Neural cell (in vitro differentiated cells): ENCODE measurements at regions not wholly inside any gene's neighbourhood (a gene's known extent, or its start where the extent isn't known, plus 50 kb on each side); places are given as distances from the start of the nearest gene placed in this dataset.

ENCODE experiments used
- EP300 ChIP-seq: fragments of 450-650 bp; conservative IDR thresholded peaks from 2 replicates; pipeline ENCODE4 v1.6.1; 2014; ENCODE audit warnings: antibody characterized with exemption, mild to moderate bottlenecking, moderate library complexity; ENCODE audit not compliant: poor library complexity, severe bottlenecking
- EZH2 ChIP-seq: fragments of 200-600, 300-800 bp; shearing (Covaris generic), sonication (generic); IDR thresholded peaks from 2 replicates; pipeline ENCODE4 v1.6.1; 2014; ENCODE audit warnings: antibody characterized with exemption, low read length, borderline replicate concordance, mild to moderate bottlenecking; ENCODE audit not compliant: insufficient read depth, poor library complexity, severe bottlenecking
- POLR2AphosphoS5 ChIP-seq: IDR thresholded peaks from 2 replicates; pipeline ENCODE4 v1.6.1; 2012
- RAD21 ChIP-seq: fragments of 450-650 bp; conservative IDR thresholded peaks from 2 replicates; pipeline ENCODE4 v1.6.1; 2014; ENCODE audit warnings: antibody characterized with exemption, mild to moderate bottlenecking, moderate library complexity
- TF ChIP-seq, protein P1 (sequence below): fragments of 450-650 bp; IDR thresholded peaks from 2 replicates; pipeline ENCODE4 v1.5.1; 2014; ENCODE audit warnings: antibody characterized with exemption, mild to moderate bottlenecking, moderate library complexity; ENCODE audit not compliant: poor library complexity, severe bottlenecking
- TF ChIP-seq, protein P2 (sequence below): IDR thresholded peaks from 2 replicates; pipeline ENCODE4 v1.6.1; 2012; ENCODE audit warnings: borderline replicate concordance

DNA sequence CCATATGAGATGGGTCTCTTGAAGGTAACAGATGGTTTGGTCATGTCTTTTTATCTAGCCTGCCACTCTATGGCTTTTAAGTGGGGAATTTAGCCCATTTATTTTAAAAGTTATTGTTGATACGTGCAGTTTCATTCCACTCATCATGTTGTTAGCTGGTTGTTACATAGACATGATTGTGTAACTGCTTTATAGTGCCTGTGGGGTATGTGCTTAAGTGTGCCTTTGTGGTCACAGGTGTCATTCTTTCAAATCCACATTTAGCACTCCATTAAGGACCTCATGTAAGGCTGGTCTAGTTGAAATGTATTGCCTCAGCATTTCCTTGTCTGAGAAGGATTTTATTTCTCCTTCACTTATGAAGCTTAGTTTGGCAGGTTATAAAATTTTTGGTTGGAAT lies 263.8 kb upstream of the LUZP2 start:
- TF ChIP-seq, protein P1, sequence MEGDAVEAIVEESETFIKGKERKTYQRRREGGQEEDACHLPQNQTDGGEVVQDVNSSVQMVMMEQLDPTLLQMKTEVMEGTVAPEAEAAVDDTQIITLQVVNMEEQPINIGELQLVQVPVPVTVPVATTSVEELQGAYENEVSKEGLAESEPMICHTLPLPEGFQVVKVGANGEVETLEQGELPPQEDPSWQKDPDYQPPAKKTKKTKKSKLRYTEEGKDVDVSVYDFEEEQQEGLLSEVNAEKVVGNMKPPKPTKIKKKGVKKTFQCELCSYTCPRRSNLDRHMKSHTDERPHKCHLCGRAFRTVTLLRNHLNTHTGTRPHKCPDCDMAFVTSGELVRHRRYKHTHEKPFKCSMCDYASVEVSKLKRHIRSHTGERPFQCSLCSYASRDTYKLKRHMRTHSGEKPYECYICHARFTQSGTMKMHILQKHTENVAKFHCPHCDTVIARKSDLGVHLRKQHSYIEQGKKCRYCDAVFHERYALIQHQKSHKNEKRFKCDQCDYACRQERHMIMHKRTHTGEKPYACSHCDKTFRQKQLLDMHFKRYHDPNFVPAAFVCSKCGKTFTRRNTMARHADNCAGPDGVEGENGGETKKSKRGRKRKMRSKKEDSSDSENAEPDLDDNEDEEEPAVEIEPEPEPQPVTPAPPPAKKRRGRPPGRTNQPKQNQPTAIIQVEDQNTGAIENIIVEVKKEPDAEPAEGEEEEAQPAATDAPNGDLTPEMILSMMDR: no peak
- TF ChIP-seq EZH2 (no peak), POLR2AphosphoS5 (peak; percentile 59), EP300 (no peak), RAD21 (no peak)
- TF ChIP-seq, protein P2, sequence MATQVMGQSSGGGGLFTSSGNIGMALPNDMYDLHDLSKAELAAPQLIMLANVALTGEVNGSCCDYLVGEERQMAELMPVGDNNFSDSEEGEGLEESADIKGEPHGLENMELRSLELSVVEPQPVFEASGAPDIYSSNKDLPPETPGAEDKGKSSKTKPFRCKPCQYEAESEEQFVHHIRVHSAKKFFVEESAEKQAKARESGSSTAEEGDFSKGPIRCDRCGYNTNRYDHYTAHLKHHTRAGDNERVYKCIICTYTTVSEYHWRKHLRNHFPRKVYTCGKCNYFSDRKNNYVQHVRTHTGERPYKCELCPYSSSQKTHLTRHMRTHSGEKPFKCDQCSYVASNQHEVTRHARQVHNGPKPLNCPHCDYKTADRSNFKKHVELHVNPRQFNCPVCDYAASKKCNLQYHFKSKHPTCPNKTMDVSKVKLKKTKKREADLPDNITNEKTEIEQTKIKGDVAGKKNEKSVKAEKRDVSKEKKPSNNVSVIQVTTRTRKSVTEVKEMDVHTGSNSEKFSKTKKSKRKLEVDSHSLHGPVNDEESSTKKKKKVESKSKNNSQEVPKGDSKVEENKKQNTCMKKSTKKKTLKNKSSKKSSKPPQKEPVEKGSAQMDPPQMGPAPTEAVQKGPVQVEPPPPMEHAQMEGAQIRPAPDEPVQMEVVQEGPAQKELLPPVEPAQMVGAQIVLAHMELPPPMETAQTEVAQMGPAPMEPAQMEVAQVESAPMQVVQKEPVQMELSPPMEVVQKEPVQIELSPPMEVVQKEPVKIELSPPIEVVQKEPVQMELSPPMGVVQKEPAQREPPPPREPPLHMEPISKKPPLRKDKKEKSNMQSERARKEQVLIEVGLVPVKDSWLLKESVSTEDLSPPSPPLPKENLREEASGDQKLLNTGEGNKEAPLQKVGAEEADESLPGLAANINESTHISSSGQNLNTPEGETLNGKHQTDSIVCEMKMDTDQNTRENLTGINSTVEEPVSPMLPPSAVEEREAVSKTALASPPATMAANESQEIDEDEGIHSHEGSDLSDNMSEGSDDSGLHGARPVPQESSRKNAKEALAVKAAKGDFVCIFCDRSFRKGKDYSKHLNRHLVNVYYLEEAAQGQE: no peak
